PC-3 (cell line): ENCODE measurements at regions not wholly inside any gene's neighbourhood (a gene's known extent, or its start where the extent isn't known, plus 50 kb on each side); places are given as distances from the start of the nearest gene placed in this dataset.

Experiments used
- ATAC-seq: fragments of 200-7000 bp; cut with Tn5 transposase; 2 replicates; pipeline ENCODE4 v1.9.1; 2020; ENCODE audit warnings: mild to moderate bottlenecking, moderate library complexity
- BruUV-seq: library from RNA; stranded (reverse); fragments of 400-500 nt; replicated peaks from 2 replicates; lab custom pipeline; 2021; lab: Mats Ljungman, UMichigan
- CTCF ChIA-PET: fragments of 300-600 bp; sonication (Branson Sonifier 250); formaldehyde crosslinking; loops from one replicate; lab custom pipeline; 2022; ENCODE audit warnings: antibody characterized with exemption; lab: Charles Lee
- POLR2A ChIA-PET: fragments of 300-600 bp; sonication (Branson Sonifier 250); formaldehyde crosslinking; loops from one replicate; lab custom pipeline; 2022; ENCODE audit warnings: antibody characterized with exemption; ENCODE audit not compliant: unreplicated experiment; lab: Charles Lee
- DNase-seq: peaks from one replicate; pipeline ENCODE4 v3.0.0-alpha.2; 2015
- H2AFZ ChIP-seq: fragments of 300-600 bp; sonication (generic); 2 replicates; pipeline ENCODE4 v1.6.0; 2016; ENCODE audit warnings: antibody characterized with exemption, low read length
- H3F3A ChIP-seq: fragments of 300-600 bp; sonication (generic); one replicate; pipeline ENCODE4 v1.6.0; 2017; ENCODE audit warnings: antibody characterized with exemption, low read length, control low read depth, mild to moderate bottlenecking; ENCODE audit not compliant: unreplicated experiment
- H3K27ac ChIP-seq: fragments of 300-600 bp; sonication (generic); 2 replicates; pipeline ENCODE4 v1.5.1; 2016; ENCODE audit warnings: mild to moderate bottlenecking, low read length
- H3K27me3 ChIP-seq: fragments of 300-600 bp; sonication (generic); 2 replicates; pipeline ENCODE4 v1.6.1; 2016; ENCODE audit warnings: low read length, mixed read lengths
- H3K36me3 ChIP-seq: fragments of 300-600 bp; sonication (generic); 2 replicates; pipeline ENCODE4 v1.6.1; 2016; ENCODE audit warnings: low read depth, mixed run types, low read length, mixed read lengths
- H3K4me1 ChIP-seq: fragments of 300-600 bp; sonication (generic); 2 replicates; pipeline ENCODE4 v1.5.1; 2016; ENCODE audit warnings: low read length; ENCODE audit not compliant: insufficient read depth
- H3K4me2 ChIP-seq: fragments of 300-600 bp; sonication (generic); 2 replicates; pipeline ENCODE4 v1.6.0; 2016; ENCODE audit warnings: low read length
- H3K4me3 ChIP-seq: fragments of 300-600 bp; sonication (generic); 2 replicates; pipeline ENCODE4 v1.5.1; 2016; ENCODE audit warnings: mild to moderate bottlenecking, low read length, mixed read lengths
- H3K79me2 ChIP-seq: fragments of 300-600 bp; sonication (generic); 2 replicates; pipeline ENCODE4 v1.6.1; 2017; ENCODE audit warnings: low read length, mixed read lengths
- H3K9ac ChIP-seq: fragments of 300-600 bp; sonication (generic); 2 replicates; pipeline ENCODE4 v1.6.0; 2016; ENCODE audit warnings: mild to moderate bottlenecking, low read length
- H3K9me2 ChIP-seq: fragments of 300-600 bp; sonication (generic); replicated peaks from 2 replicates; pipeline ENCODE4 v1.6.1; 2016; ENCODE audit warnings: mixed run types, low read length, mixed read lengths
- H3K9me3 ChIP-seq: fragments of 300-600 bp; sonication (generic); 2 replicates; pipeline ENCODE4 v1.6.1; 2016; ENCODE audit warnings: low read length, mixed read lengths
- H4K20me1 ChIP-seq: fragments of 300-600 bp; sonication (generic); 2 replicates; pipeline ENCODE4 v1.6.1; 2016; ENCODE audit warnings: low read length, mixed read lengths
- EZH2 ChIP-seq: fragments of 300-600 bp; sonication (generic); IDR thresholded peaks from one replicate; pipeline ENCODE4 v1.6.1; 2017; ENCODE audit warnings: antibody characterized with exemption, mild to moderate bottlenecking, low read length; ENCODE audit not compliant: unreplicated experiment
- EZH2phosphoT487 ChIP-seq: fragments of 300-600 bp; sonication (generic); IDR thresholded peaks from 2 replicates; pipeline ENCODE4 v1.6.1; 2018; ENCODE audit warnings: mild to moderate bottlenecking, antibody characterized with exemption, low read length, borderline replicate concordance
- intact Hi-C: fragments of 100-400 bp; cut with micrococcal nuclease; formaldehyde crosslinking; loops from 2 replicates; pipeline ENCODE4 v1.9.0; 2023
- TF ChIP-seq, protein P1 (sequence below): fragments of 300-600 bp; sonication (generic); conservative IDR thresholded peaks from 2 replicates; pipeline ENCODE4 v1.5.1; 2017; ENCODE audit warnings: antibody characterized with exemption, low read depth, mild to moderate bottlenecking, low read length

DNA sequence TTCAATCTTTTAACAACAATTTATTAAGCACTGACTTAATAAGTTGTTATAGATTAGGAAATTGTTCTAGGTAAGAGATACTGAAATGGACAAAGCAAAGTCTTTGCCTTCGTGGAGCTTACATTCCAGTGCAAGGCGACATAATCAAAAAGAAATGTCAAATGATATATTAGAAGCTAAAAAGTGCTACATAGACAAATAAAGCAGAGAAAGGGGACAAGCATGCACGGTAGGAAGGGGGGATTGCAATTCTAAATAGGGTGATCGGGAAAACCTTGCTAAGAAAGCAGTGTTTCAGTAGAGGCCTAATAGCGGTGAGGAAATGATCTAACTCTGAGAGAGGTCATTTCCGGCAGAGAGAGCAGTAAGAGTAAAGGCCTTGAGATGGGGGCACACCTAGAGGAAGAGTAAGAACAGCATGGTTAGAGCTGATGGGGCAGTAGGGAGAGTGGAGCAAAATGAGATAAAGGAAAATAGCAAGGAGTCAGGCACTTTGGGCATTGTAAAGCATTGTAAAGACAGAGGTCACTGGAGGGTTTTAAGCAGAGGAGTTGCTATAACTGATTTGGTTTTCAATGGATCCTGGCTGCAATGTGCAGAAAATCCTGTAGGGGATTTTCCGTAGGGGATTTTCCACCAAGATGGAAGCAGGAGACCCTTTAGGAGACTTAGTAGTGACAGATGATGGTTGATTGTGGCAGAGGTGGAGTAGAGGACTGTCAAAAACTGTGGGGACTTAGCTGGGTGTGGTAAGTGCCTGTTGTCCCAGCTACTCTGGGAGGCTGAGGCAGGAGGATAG, 71.7 kb upstream of the CFAP20DC start:
- no peak; the same call in 1 of the 2 replicates for ATAC-seq
- TF ChIP-seq, protein P1, sequence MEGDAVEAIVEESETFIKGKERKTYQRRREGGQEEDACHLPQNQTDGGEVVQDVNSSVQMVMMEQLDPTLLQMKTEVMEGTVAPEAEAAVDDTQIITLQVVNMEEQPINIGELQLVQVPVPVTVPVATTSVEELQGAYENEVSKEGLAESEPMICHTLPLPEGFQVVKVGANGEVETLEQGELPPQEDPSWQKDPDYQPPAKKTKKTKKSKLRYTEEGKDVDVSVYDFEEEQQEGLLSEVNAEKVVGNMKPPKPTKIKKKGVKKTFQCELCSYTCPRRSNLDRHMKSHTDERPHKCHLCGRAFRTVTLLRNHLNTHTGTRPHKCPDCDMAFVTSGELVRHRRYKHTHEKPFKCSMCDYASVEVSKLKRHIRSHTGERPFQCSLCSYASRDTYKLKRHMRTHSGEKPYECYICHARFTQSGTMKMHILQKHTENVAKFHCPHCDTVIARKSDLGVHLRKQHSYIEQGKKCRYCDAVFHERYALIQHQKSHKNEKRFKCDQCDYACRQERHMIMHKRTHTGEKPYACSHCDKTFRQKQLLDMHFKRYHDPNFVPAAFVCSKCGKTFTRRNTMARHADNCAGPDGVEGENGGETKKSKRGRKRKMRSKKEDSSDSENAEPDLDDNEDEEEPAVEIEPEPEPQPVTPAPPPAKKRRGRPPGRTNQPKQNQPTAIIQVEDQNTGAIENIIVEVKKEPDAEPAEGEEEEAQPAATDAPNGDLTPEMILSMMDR = no peak; the same call in 1 of the 2 replicates
- TF ChIP-seq EZH2phosphoT487 = no peak
- TF ChIP-seq EZH2 = no peak
- Histone ChIP-seq H3K9me2 (no peaks in the 10 kb centered on the region), H3K27me3 (no peaks in the 10 kb centered on the region), H3K79me2 (no peaks in the 10 kb centered on the region), H3K4me3 (no peak overlapping the region), H3K27ac (no peak overlapping the region), H3K9ac (no peak overlapping the region), H3K4me1 (peaks cover 7% of the 10 kb centered on the region), H3F3A (no peaks in the 10 kb centered on the region), H4K20me1 (no peaks in the 10 kb centered on the region), H3K4me2 (no peak overlapping the region), H2AFZ (no peak overlapping the region), H3K9me3 (no peaks in the 10 kb centered on the region), H3K36me3 (no peaks in the 10 kb centered on the region)
- DNase-seq = no peak
- BruUV-seq = no TSS peak
- CTCF ChIA-PET = no interaction called here
- intact Hi-C loops = no loop called here
- POLR2A ChIA-PET = no interaction called here

DNA sequence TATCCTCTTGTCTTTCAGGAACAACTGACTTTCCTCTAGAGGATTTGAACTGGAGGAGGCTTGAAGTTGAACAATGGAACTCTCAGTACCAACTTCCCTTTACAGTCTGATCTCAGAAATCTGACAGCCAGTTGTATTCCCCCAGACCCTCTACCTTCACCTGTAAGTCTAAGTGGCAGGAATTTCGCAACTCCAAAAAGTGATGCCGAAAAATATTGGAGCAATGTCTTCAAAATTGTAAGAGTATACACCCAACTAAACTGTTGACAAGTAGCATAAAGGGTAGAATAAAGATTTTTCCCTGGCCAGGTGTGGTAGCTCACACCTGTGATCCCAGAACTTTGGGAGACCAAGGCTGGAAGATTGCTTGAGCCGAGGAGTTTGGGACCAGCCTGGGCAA, 69.1 kb upstream of the CFAP20DC start:
- CTCF ChIA-PET = no interaction called here
- POLR2A ChIA-PET = no interaction called here

More for the DNA sequence above, 69.1 kb upstream of the CFAP20DC start:
- no peaks in the 10 kb centered on the region for H4K20me1 ChIP-seq
- H3K27ac ChIP-seq = no peak overlapping the region
- H3K4me2 ChIP-seq = no peak overlapping the region
- TF ChIP-seq EZH2 (no peak), EZH2phosphoT487 (no peak)
- TF ChIP-seq, protein P1 = no peak
- H3K27me3 ChIP-seq = no peaks in the 10 kb centered on the region
- no peak overlapping the region for H2AFZ ChIP-seq
- no peaks in the 10 kb centered on the region for H3K9me2 ChIP-seq
- H3K4me1 ChIP-seq = peaks cover 7% of the 10 kb centered on the region; the same call in 1 of the 2 replicates
- no peaks in the 10 kb centered on the region for H3K9me3 ChIP-seq
- no peak overlapping the region for H3K9ac ChIP-seq
- no peaks in the 10 kb centered on the region for H3K79me2 ChIP-seq
- ATAC-seq (no peak), DNase-seq (no peak)
- H3K36me3 ChIP-seq = no peaks in the 10 kb centered on the region
- BruUV-seq = no TSS peak
- no peak overlapping the region for H3K4me3 ChIP-seq
- intact Hi-C loops = no loop called here
- H3F3A ChIP-seq = no peaks in the 10 kb centered on the region
